Endothelial cell of umbilical vein (primary cell): ENCODE measurements at regions not wholly inside any gene's neighbourhood (a gene's known extent, or its start where the extent isn't known, plus 50 kb on each side); places are given as distances from the start of the nearest gene placed in this dataset.

Experiments used
- BruUV-seq: library from RNA; stranded (reverse); fragments of 400-500 nt; replicated peaks from 2 replicates; lab custom pipeline; 2021; lab: Mats Ljungman, UMichigan
- CTCF ChIA-PET: fragments of 300-600, 350-600 bp; sonication (Branson Sonifier 250); formaldehyde crosslinking; loops from one replicate; lab custom pipeline; 2021; ENCODE audit warnings: antibody characterized with exemption, inconsistent platforms; lab: Charles Lee
- POLR2A ChIA-PET: fragments of 300-600, 350-600 bp; sonication (Branson Sonifier 250); formaldehyde crosslinking; loops from one replicate; lab custom pipeline; 2021; ENCODE audit warnings: antibody characterized with exemption, inconsistent platforms; lab: Charles Lee
- DNase-seq: peaks from one replicate; pipeline ENCODE4 v3.0.0-alpha.2; 2011; ENCODE audit warnings: low read depth, low spot score
- FAIRE-seq: peaks from 2 replicates; lab custom pipeline; 2011; peaks lifted over from hg19 to GRCh38; lab: Jason Lieb, UNC
- H2AFZ ChIP-seq: 2 replicates; pipeline ENCODE4 v1.6.0; 2012; ENCODE audit warnings: low read depth, low read length, control low read depth, inconsistent platforms
- H3K27ac ChIP-seq: 2 replicates; pipeline ENCODE4 v1.5.1; 2011; ENCODE audit warnings: low read depth, mild to moderate bottlenecking, control low read depth, low read length, moderate library complexity; ENCODE audit not compliant: insufficient read depth
- H3K27me3 ChIP-seq, 2 experiments: 2 replicates each; pipeline versions ENCODE4 v1.6.0 to v1.6.1; 2011; ENCODE audit warnings: low read length in 2 of 2, mixed read lengths in 1 of 2; ENCODE audit not compliant: control insufficient read depth in 2 of 2, insufficient read depth in 2 of 2
- H3K36me3 ChIP-seq, 2 experiments: 2 replicates in 1 of 2; 3 replicates in 1 of 2; pipeline ENCODE4 v1.5.1; 2011; ENCODE audit warnings: low read length in 2 of 2, mild to moderate bottlenecking in 1 of 2, moderate library complexity in 1 of 2; ENCODE audit not compliant: control insufficient read depth in 2 of 2, insufficient read depth in 2 of 2; ENCODE audit errors: extremely low read depth in 1 of 2
- H3K4me1 ChIP-seq: 3 replicates; pipeline ENCODE4 v1.5.1; 2011; ENCODE audit warnings: mild to moderate bottlenecking, low read length; ENCODE audit not compliant: control insufficient read depth, insufficient read depth; ENCODE audit errors: extremely low read depth
- H3K4me2 ChIP-seq: 2 replicates; pipeline ENCODE4 v1.6.1; 2011; ENCODE audit warnings: low read length, control low read depth, mixed read lengths; ENCODE audit not compliant: insufficient read depth
- H3K4me3 ChIP-seq, 3 experiments: fragments of 200-600 bp in 1 of 3; sonication (generic), shearing (Covaris generic) in 1 of 3; replicated peaks in 1 of 3; 2 replicates each; pipeline ENCODE4 v1.5.1; 2011 to 2016; ENCODE audit warnings: control low read depth in 3 of 3, low read length in 3 of 3, mild to moderate bottlenecking in 2 of 3, inconsistent platforms in 1 of 3, low read depth in 1 of 3, moderate library complexity in 1 of 3; ENCODE audit not compliant: insufficient read depth in 1 of 3
- H3K79me2 ChIP-seq: 2 replicates; pipeline ENCODE4 v1.6.0; 2012; ENCODE audit warnings: low read length, inconsistent platforms; ENCODE audit not compliant: control insufficient read depth, insufficient read depth
- H3K9ac ChIP-seq: replicated peaks from 2 replicates; pipeline ENCODE3; 2011; ENCODE audit warnings: low read length, control low read depth; ENCODE audit not compliant: insufficient read depth; ENCODE audit errors: extremely low read depth
- H3K9me1 ChIP-seq: replicated peaks from 3 replicates; pipeline ENCODE4 v1.6.0; 2011; ENCODE audit warnings: mild to moderate bottlenecking, low read length; ENCODE audit not compliant: control insufficient read depth, insufficient read depth; ENCODE audit errors: extremely low read depth
- H3K9me3 ChIP-seq: replicated peaks from 2 replicates; pipeline ENCODE4 v1.5.1; 2012; ENCODE audit warnings: low read length, inconsistent platforms; ENCODE audit not compliant: control insufficient read depth, insufficient read depth
- H4K20me1 ChIP-seq: replicated peaks from 2 replicates; pipeline ENCODE3; 2011; ENCODE audit warnings: mild to moderate bottlenecking, low read length; ENCODE audit not compliant: control insufficient read depth, insufficient read depth; ENCODE audit errors: extremely low read depth
- CTCF ChIP-seq, 2 donors: IDR thresholded peaks; 1 replicate in 1 of 2; 2 replicates in 1 of 2; pipeline ENCODE4 v1.5.1; 2011; ENCODE audit warnings: low read length in 2 of 2, mild to moderate bottlenecking in 2 of 2, moderate library complexity in 2 of 2, control low read depth in 1 of 2, inconsistent platforms in 1 of 2, low read depth in 1 of 2; ENCODE audit not compliant: insufficient read depth in 1 of 2; ENCODE audit errors: extremely low read depth in 1 of 2
- EZH2 ChIP-seq: IDR thresholded peaks from 2 replicates; pipeline ENCODE4 v1.6.1; 2012; ENCODE audit warnings: borderline replicate concordance, low read depth, mild to moderate bottlenecking, moderate library complexity, low read length, inconsistent platforms; ENCODE audit not compliant: severe bottlenecking
- FOS ChIP-seq: IDR thresholded peaks from 2 replicates; pipeline ENCODE4 v1.6.1; 2011; ENCODE audit warnings: mild to moderate bottlenecking, low read length, moderate library complexity, borderline replicate concordance; ENCODE audit not compliant: insufficient read depth
- GATA2 ChIP-seq: IDR thresholded peaks from 2 replicates; pipeline ENCODE4 v1.7.0; 2011; ENCODE audit warnings: low read depth, mild to moderate bottlenecking, moderate library complexity, mixed read lengths, low read length; ENCODE audit not compliant: insufficient read length, insufficient read depth
- JUN ChIP-seq: IDR thresholded peaks from 2 replicates; pipeline ENCODE4 v1.6.1; 2011; ENCODE audit warnings: borderline replicate concordance, low read depth; ENCODE audit not compliant: insufficient read length, insufficient read depth
- MAX ChIP-seq: IDR thresholded peaks from 2 replicates; pipeline ENCODE4 v1.6.1; 2011; ENCODE audit not compliant: insufficient read depth, insufficient read length
- MYC ChIP-seq: IDR thresholded peaks from one replicate; pipeline ENCODE4 v1.6.1; 2011; ENCODE audit warnings: mild to moderate bottlenecking, low read depth, low read length
- POLR2A ChIP-seq: IDR thresholded peaks from 2 replicates; pipeline ENCODE4 v1.6.1; 2012; ENCODE audit warnings: low read depth, mild to moderate bottlenecking, control low read depth, low read length
- POLR2AphosphoS5 ChIP-seq: IDR thresholded peaks from 2 replicates; pipeline ENCODE4 v1.6.1; 2012; ENCODE audit warnings: low read depth, mild to moderate bottlenecking, control low read depth, low read length, moderate library complexity; ENCODE audit not compliant: insufficient read depth
- dilution Hi-C: fragments of 300-500 bp; cut with MboI; formaldehyde crosslinking; loops from one replicate; pipeline ENCODE4 v1.15.0; 2019; ENCODE audit warnings: low sequenced_read_pairs; ENCODE audit not compliant: extremely low pct_ligation_motif_present
- intact Hi-C: fragments of 100-400 bp; cut with micrococcal nuclease; formaldehyde crosslinking; loops from one replicate; pipeline ENCODE4 v1.10.0; 2022

- dilution Hi-C loops (no loop called here), intact Hi-C loops (no loop called here)
- DNase-seq (no peak), FAIRE-seq (no peak)
- no peaks in the 10 kb centered on the region for H4K20me1 ChIP-seq
- no peak overlapping the region for H2AFZ ChIP-seq
- no peaks in the 10 kb centered on the region for H3K9me1 ChIP-seq
- peaks cover 0 to 2% of the 10 kb centered on the region in 2 experiments for H3K27me3 ChIP-seq
- no peaks in the 10 kb centered on the region for H3K9me3 ChIP-seq
- no peak overlapping the region for H3K27ac ChIP-seq
- POLR2A ChIA-PET = no interaction called here
- H3K36me3 ChIP-seq = no peaks in the 10 kb centered on the region
- H3K79me2 ChIP-seq = no peaks in the 10 kb centered on the region
- TF ChIP-seq FOS (no peak), POLR2A (no peak), JUN (no peak), CTCF (IDR thresholded peaks at IDR 0.05; ENCODE audit: extremely low read depth in 1 of 2, insufficient read depth in 1 of 2, low read depth in 1 of 2, low read length in 2 of 2) (no peak), GATA2 (no peak), EZH2 (no peak), MAX (no peak), MYC (no peak), POLR2AphosphoS5 (no peak)
- no peak overlapping the region for H3K4me2 ChIP-seq
- no peak overlapping the region for H3K9ac ChIP-seq
- CTCF ChIA-PET = no interaction called here
- BruUV-seq = no TSS peak
- no peak overlapping the region for H3K4me3 ChIP-seq
- no peaks in the 10 kb centered on the region for H3K4me1 ChIP-seq
Measured at GRCh38 chr2:15775753-15776628, 164.4 kb upstream of the MYCN start.
